ENCODE measurements at regions not wholly inside any gene's neighbourhood (a gene's known extent, or its start where the extent isn't known, plus 50 kb on each side); places are given as distances from the start of the nearest gene placed in this dataset.

- no peak for TF ChIP-seq CTCF (conservative IDR thresholded peaks at IDR 0.05)
- Histone ChIP-seq H3K36me3 (ENCODE audit: control insufficient read depth, insufficient read depth, low read length) (no peaks in the 10 kb centered on the region), H3K27ac (ENCODE audit: low read depth, low read length) (no peak overlapping the region), H3K27me3 (ENCODE audit: control insufficient read depth, insufficient read depth, low read length, poor library complexity, severe bottlenecking) (peaks cover 22% of the 10 kb centered on the region), H3K9me3 (ENCODE audit: control insufficient read depth, low read length) (no peaks in the 10 kb centered on the region), H3K4me3 (ENCODE audit: low read length) (no peak overlapping the region), H3K9ac (ENCODE audit: extremely low read depth, low read length, poor library complexity, severe bottlenecking) (no peak overlapping the region), H3K4me1 (ENCODE audit: control insufficient read depth, insufficient read depth, low read length) (no peaks in the 10 kb centered on the region)
- DNase-seq, result peak; percentile 64
- Mint-ChIP-seq H3K27me3 (ENCODE audit: insufficient read depth) (peaks cover 16% of the 10 kb centered on the region), H3K36me3 (ENCODE audit: low read depth) (no peaks in the 10 kb centered on the region), H3K4me1 (peaks cover 7% of the 10 kb centered on the region), H3K9me3 (no peaks in the 10 kb centered on the region), H3K27ac (no peak overlapping the region), H3K4me3 (no peak overlapping the region)
Observed at GRCh38 chr18:44396550-44396949, 284.1 kb upstream of the SETBP1 start.

- Mint-ChIP-seq H3K27ac (no peak overlapping the region), H3K36me3 (ENCODE audit: low read depth) (no peaks in the 10 kb centered on the region), H3K9me3 (peaks cover 5% of the 10 kb centered on the region), H3K27me3 (ENCODE audit: insufficient read depth) (peaks cover 14% of the 10 kb centered on the region), H3K4me3 (no peak overlapping the region), H3K4me1 (peaks cover 1% of the 10 kb centered on the region)
- Histone ChIP-seq H3K4me1 (ENCODE audit: control insufficient read depth, insufficient read depth, low read length) (no peaks in the 10 kb centered on the region), H3K27ac (ENCODE audit: low read depth, low read length) (no peak overlapping the region), H3K36me3 (ENCODE audit: control insufficient read depth, insufficient read depth, low read length) (no peaks in the 10 kb centered on the region), H3K9ac (ENCODE audit: extremely low read depth, low read length, poor library complexity, severe bottlenecking) (no peak overlapping the region), H3K27me3 (ENCODE audit: control insufficient read depth, insufficient read depth, low read length, poor library complexity, severe bottlenecking) (peaks cover 10% of the 10 kb centered on the region), H3K4me3 (ENCODE audit: low read length) (no peak overlapping the region), H3K9me3 (ENCODE audit: control insufficient read depth, low read length) (no peaks in the 10 kb centered on the region)
- DNase-seq, result no peak
- TF ChIP-seq CTCF (conservative IDR thresholded peaks at IDR 0.05), result no peak
Observed at GRCh38 chr18:44409071-44409470, 271.6 kb upstream of the SETBP1 start.

GRCh38 chr18:44409515-44409914 is 271.2 kb upstream of the SETBP1 start:
- Histone ChIP-seq H3K27ac (ENCODE audit: low read depth, low read length) (no peak overlapping the region), H3K36me3 (ENCODE audit: control insufficient read depth, insufficient read depth, low read length) (no peaks in the 10 kb centered on the region), H3K9ac (ENCODE audit: extremely low read depth, low read length, poor library complexity, severe bottlenecking) (no peak overlapping the region), H3K27me3 (ENCODE audit: control insufficient read depth, insufficient read depth, low read length, poor library complexity, severe bottlenecking) (peaks cover 10% of the 10 kb centered on the region), H3K4me3 (ENCODE audit: low read length) (no peak overlapping the region), H3K9me3 (ENCODE audit: control insufficient read depth, low read length) (no peaks in the 10 kb centered on the region), H3K4me1 (ENCODE audit: control insufficient read depth, insufficient read depth, low read length) (no peaks in the 10 kb centered on the region)
- Mint-ChIP-seq H3K4me3 (no peak overlapping the region), H3K36me3 (ENCODE audit: low read depth) (no peaks in the 10 kb centered on the region), H3K27ac (no peak overlapping the region), H3K9me3 (peaks cover 5% of the 10 kb centered on the region), H3K4me1 (no peaks in the 10 kb centered on the region), H3K27me3 (ENCODE audit: insufficient read depth) (peaks cover 17% of the 10 kb centered on the region)
- WGBS, 2 experiments (ENCODE audit: insufficient coverage in 1 of 2, insufficient read length in 1 of 2), result 80 to 92% methylated on average over 1 of the region's 1 CpG
- TF ChIP-seq CTCF (conservative IDR thresholded peaks at IDR 0.05), result no peak
- DNase-seq, result no peak

All from endodermal cell (in vitro differentiated cells).